GM21360 (cell line): ENCODE measurements at regions not wholly inside any gene's neighbourhood (a gene's known extent, or its start where the extent isn't known, plus 50 kb on each side); places are given as distances from the start of the nearest gene placed in this dataset.
"Not testable (repeated sequence)": the region's sequence is repeated elsewhere in the genome, so short reads cannot be mapped to it uniquely, and the experiment has no call there.

Experiments
- ATAC-seq: cut with Tn5 transposase; IDR thresholded peaks from one replicate; pipeline ENCODE4 v1.9.1; 2021; ENCODE audit warnings: mild to moderate bottlenecking, moderate library complexity; ENCODE audit not compliant: unreplicated experiment

DNA sequence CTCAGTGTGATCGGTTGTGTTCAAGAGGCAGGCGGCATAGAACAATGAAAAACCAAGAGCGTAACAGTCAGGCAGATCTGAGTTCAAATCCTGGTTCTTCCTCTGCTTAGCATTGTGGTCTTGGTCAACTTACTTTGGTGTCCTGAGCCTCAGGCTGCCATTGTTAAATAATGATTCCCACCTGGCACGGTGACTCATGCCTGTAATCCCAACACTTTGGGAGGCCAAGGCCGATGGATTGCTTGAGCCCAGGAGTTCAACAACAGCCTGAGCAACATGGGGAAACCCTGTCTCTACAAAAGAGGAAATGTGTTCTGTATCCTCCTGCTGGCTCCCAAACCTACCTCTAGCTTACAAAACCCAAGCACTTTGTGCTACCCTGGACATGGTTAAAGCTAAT lies 129.0 kb upstream of the STX18 start:
- ATAC-seq = no peak

DNA sequence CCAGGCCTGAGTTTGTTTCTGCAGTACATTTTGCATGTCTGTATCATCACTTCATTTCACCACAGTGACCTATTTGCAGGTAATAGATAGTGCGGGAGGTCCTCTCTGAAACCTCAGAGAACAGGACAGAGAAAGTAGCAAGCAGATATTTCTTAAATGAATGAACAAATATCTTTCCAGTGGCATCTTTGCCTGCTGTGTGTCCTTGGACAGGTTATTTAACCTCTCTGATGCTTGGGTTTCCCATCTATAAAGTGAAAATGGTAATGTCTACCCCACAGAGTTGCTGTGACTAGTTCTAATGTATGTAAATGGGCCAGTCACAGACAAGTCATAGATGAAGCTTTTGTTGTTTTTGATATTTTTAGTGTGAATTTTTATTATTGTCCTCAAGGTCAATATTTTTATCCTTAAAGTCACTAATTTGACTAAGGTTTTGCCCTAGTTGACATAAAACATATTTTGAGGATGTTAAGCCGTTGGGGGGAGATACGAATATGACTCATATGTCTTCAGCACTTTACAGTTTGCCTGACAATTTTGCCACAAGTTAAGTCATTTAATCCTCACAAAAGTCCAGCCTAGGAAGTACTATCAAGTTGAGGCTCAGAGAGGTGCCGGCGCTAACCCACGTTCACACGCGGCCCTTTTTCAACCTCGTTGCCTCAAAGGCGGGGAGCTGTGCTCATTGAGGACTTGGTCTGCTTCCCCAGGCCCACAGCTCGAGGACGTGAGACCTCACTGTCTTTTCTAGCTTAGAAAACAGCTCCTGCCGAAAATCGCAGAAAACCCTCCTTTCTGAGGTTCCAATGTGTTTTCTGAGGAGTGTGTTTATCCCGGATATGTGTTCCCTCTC lies 126.7 kb upstream of the STX18 start:
- ATAC-seq = no peak

DNA sequence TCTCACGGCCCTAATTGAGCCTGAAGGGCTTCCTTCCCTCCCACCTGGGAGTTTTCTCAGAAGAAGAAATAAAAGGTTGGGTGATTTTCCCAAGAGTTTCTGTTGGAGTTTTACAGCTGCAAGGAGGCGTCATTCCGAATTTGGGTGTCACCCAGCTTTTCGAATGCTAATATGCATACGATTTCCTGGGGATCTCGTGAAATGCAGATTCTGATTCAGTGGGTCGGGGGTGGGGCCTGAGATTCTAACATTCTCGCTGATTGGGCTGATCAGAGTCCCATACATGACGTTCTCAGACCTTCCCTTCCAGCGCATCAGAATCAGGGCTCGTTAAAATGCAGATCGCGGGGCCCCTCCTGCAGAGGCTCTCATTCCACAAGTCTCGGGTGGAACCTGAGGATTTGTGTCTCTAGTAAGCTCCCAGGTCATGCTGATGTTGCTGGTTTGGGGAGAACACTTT lies 125.8 kb upstream of the STX18 start:
- ATAC-seq = no peak

DNA sequence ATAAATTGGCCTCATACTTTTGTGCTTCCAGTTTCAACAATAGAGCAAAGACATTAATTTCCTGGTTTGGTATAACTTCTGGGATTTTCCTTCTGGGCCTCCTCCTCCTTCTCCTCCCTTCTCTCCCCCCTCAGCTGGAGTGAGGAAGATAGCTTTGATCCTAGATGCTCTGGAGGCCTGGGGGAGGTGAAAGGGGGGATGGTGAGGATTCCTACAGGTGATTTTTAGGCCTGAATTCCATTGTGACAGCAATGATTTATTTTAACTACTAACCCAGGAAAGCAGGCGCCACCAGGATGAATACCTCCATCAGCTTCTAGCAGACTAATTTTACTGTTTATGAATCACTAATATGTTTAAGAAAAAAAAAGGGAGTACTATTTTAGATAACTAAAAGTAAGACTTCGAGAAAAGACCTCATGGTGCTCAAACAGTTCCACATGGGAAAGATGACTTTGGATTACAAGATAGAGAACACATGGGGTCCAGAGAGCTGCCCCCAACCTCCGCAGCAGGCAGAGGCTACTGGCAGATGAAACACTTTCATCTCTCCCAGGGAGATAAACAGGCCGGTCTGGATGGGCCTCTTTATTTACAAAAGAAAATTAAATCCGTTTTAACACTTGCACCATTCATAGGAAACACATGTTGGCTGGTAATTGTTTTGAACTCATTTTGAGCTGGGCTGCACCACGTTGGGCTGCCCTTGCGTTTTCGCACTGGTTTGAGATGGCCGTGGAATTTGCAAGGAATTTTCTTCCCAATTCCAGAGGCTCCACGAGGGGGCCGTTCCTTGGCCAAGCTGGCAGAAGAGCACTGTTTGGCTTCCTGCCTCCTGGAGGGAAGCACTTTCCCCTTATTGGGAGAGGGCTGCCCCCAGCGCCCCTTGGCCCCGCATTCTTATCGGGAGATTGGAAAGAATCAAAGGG lies 125.1 kb upstream of the STX18 start:
- ATAC-seq = no peak

DNA sequence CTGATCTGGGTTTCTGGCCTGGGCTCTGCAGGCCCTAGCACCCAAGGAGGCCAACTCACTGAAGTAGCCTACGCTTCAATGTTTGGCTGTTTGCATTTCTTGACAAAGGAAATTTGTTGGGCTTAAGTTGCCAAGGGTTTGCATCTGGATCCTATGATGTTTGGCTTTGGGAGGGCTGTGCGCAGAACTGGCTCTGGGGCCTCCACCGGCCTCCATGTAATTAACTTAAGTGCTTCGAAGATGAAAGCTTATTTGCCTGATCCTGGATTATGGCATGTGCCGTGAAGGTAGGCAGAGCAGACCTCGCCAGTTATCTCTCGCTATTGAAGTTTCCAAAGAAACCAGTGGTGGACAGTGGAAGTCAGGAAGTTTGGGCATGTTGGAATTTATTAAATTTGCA lies 124.3 kb upstream of the STX18 start:
- ATAC-seq = no peak

DNA sequence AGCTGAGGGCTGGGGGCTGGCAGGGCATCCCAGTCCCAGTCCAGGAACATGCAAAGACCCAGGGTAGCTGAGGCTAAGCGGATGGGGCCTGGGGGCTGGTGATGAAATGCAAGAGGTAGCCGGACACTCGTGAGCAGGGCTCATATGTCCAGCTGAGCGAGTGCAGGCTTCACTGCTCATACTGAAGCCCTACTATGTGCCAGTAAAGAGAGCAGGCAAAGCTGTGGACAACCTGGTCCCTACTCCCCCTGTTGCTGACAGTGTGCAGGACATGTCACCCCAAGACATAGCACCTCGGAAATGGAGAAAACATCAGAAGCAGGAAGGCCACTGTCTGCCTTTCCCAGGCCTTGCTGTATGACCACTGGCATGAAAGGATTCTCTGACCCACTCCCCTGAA lies 122.4 kb upstream of the STX18 start:
- ATAC-seq = no peak

DNA sequence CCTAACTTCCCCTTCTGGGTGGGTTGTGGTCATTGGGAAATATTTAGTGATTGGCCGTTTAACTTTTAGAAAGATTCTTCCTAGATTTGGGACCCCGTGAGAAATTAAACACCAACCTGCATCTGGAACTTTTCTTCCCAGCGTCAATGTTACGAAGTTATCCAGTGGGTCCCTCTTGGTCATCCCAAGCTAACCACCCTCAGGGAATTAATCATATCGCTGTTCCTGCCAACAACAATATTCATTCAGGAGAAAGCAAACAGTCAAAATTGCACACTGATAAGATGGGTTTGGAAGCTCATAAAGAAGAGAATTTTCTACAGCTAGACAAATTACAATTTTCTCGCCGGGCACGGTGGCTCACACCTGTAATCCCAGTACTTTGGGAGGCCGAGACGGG lies 121.2 kb upstream of the STX18 start:
- ATAC-seq = no peak

DNA sequence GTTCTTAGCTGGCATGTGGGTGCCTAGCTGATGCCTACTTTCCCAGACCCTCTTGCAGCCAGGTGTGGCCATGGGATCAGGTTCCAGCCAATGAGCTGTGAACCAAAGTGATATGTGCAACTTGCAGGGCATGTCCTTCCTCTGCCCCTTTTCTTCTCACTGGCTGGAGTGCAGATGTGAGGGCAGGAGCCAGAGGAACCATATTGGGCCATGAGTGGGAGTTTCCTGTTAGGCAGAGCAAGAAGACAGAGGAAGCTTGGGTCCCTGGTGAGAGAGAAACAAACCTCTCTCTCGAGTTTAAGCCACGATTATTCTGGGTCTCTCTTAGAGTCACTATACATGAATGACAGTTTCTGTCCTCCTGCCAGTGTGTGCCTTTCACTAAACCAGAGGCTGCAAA lies 120.4 kb upstream of the STX18 start:
- ATAC-seq = no peak

DNA sequence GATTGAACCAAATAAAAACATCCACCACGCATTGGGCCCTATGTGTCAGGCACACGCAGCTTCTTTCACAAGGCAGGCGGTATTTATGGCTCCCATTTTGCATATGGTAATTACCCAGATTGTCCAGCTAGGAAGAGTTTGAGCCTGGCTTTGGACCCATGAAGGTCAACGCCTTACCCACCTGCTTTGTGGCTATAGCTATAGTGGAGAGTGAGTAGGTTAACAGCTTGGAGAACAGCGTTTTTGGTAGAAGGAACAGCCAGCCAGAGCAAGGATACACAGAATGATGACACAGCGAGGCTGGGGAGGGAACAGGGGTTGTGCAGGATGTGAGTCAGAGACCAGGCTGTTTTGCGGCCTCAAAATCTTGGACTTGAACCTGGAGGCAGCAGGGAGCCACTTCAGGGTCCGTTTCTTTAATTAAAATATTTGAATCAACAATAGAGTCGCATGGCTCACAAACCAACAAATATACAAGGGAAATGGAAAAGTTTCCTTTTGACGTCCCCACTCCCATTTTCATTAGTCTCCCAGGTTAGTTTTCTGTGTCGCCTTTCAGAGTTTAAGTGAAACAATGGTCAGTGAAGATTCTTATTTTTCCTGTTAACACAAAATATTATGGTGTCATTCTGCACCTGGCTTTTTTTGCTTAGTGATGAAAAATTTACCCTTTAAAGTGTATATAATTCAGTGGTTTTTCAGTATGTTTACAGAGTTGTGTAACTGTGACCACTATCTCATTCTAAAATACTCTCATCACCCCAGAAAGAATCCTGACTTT lies 118.2 kb upstream of the STX18 start:
- no peak for ATAC-seq

DNA sequence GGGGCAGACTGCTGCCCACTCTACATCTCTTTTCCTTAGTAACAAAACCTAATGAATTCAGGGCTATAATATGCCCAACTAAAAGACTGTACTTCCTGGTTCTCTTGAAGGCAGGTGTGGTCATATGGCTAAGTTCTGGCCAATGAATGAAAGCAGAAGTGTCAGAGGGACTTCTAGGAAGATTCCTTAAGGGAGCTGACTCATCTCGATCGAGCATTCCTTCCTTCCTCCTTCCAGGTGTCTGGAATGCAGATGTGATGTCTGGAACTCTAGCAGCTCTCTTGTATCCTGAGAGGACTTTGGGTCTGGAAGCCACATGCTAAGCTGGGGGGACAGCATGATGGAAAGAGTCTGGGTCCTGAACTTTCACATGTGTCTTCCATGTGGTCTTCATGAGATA lies 116.2 kb upstream of the STX18 start:
- no peak for ATAC-seq

DNA sequence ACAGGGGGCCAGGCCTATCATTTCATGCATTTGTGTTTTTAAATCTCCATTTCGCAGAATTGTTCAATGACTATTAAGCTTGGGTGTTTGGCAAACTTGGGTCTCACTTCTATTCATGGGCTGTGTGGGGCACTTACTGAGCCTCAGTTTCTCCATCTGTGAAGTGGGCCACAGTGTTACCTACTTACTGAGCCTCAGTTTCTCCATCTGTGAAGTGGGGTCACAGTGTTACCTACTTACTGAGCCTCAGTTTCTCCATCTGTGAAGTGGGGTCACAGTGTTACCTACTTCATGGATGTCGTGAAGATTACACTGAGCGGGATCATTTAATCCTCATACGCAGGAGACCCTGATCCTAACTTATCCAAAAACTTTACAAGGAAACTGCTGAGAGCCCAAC lies 115.1 kb upstream of the STX18 start:
- no peak for ATAC-seq

DNA sequence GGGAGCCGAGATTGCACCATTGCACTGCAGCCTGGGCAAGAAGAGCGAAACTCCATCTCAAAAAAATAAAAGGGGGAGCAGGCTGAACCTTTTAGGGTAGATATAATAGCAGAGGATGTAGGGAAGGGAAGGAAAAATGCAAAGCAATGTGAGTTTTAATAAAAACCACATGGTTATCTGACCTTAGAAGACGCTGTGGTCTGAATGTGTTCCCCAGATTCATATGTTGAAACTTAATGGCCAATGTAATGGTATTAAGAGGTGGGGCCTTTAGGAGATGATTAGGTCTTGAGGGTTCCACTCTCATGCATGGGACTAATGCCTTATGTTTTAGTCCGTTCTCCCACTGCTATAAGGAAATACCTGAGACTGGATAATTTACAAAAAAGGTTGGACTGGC lies 114.1 kb upstream of the STX18 start:
- no peak for ATAC-seq

DNA sequence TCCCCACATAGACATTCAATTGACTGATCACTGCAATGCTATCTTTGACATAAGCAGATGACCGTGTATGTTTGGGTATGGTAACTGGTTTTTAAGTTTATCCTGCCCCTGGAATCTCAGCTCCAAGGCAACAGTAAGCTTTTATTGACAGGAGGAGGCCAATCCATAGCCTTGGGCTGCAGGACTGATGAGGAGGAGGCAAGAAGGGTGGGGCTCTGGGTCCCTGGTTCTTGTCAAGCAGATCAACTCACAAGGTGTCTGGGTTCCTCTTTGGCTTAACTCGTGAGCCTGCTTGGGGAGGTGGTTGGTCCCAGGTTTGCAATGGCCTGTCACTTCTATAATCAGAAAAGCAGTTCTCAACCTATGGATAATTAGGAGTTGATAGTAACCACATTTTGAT lies 113.2 kb upstream of the STX18 start:
- no peak for ATAC-seq

DNA sequence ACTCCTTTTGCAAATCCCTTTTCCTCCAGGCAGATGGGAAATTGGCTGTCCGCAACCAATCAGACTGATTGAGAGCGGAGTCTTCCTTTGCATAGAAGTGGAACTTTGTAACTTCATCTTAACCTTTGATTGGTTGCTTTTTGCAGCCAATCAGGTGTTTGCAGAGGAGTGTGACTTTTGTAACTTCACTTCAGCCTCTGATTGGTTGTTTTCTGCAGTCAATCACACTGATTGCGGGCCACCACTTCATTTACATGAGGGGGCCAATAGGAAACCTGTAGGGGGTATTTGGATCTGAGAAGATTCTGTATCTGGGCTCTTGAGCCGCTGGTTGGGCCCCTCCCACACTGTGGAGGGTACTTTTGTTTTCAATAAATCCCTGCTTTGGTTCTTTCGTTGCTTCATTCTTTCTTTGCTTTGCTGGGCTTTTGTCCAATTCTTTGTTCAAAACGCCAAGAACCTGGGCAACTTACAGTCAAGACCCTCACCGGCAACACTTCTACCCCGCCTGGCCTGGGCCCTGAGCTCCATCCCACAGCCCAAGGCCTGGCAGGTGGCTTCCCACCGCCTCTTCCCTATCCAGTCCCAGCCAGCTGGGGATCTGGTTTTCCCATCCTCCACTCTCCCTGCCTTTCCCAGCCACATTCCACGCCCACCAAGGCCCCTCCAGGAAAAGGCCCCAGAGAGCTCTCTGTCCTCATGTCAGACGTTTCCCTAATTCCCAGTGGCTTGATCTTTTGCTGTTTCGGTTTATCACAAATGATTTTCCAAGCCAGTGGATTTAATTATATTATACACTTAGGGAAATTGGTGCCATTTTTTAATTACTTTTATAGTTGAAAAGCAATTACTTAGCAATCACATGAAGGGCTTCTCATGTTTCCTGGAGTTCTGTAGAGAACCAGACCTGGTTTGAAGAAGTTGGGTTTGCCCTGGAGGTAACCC lies 110.2 kb upstream of the STX18 start:
- no peak for ATAC-seq

DNA sequence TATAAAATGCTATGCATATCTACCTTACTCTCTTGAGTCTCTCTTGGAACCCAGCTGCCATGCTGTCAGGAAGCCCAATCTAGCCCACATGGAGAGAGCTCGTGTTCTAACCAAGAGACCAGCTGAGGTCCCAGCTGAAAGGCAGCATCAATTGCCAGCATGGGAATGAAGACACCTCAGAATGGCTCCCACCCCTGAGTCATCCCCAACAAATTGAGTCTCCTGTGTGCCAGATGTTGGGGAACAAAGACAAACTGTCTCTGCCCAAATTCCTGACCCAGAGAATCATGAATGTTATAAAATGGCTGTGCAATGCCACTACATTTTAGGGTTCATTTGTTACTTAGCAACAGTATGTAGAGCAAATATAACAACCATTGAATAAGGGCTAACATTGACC lies 105.2 kb upstream of the STX18 start:
- ATAC-seq = no peak

DNA sequence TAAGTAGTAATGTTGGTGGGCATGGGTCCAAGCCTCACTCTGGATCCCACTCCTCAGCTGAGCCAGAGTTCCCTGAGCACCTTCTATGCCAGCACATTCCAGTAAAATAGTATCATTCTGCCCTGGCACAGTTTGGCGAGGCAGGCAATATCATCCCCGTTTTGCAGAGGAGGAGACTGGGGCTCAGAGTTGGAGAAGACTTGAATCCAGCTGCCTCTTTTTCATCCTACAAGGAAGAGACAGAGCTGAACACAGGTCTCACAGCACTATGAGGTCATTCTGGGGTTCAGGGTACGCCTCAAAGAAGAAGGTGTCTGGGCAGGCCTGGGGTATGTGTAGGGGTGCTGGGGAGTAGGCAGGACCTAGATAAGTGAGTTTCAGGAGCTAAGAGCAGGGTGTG lies 103.9 kb upstream of the STX18 start:
- ATAC-seq = no peak

DNA sequence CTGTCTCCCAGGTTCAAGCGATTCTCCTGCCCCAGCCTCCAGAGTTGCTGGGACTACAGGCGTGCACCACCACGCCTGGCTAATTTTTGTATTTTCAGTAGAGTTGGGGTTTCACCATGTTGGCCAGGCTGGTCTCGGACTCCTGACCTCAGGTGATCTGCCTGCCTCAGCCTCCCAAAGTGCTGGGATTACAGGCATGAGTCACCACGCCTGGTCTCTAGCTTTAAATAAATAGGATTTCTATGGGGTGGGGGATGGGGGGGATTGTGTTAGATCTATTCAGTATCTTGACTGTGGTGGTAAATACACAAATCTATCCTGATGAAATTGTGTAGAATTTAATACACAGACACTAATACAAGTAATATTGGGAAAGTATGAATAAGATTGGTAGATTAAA lies 102.4 kb upstream of the STX18 start:
- not testable (repeated sequence) for ATAC-seq

DNA sequence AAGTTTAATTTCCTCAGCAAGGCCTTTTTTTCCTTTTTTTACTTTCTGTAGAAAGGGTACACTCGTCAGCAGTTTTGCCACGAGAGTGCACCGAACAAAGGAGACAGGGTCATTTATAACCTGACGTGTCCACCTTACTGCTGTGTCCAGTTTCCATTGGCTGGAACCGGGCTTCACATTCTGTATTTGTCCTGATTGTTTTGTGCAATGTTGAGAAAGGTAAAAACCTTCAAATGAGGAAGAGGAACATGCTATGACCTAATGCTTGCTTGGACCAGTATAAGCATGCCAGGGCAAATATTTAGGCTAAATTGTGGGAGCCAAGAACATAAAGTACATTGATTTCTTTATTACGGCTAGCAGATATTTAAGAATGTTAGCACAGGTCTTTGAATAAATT lies 101.9 kb upstream of the STX18 start:
- not testable (repeated sequence) for ATAC-seq

DNA sequence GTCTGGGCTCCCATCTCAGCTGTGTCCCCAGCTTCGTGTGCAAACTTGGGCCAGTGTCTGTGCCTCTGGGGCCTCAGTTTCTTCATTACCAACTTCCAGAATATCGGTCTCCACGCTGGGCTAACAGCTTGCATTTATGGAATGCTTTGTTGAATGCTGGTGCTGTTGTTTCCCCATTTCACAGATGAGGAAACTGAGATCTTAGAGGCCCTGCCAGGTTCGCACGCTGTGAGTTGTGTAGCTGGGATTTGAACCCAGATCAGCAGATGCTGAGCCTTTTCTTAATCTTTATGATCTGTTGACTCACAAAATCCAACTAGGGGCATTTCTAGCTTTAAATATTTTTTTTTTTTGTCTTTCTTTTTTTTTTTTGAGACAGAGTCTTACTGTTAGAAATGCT lies 101.5 kb upstream of the STX18 start:
- ATAC-seq = no peak

DNA sequence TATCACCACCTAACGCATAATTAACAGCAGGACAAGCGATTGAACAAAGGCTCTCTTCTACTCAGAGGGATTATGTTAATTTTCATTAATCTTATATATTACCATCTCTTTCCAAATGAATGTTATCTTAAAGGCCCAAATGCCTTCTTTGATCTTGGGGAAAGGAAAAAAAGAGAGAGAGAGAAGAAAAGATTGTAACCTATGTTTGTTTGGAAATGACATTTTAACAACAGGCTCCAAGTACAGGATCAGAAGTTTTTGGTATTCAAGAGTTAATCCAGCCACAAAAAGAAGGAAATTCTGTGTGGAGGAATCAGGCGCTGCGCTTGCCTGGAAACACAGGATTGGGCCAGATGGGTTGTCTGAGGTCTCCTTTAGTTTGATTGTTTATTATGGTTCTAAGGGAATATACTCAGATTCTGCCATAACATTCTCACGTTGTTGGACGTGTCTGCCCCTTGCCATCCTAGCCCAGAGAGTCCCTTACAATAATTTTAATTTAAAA lies 100.7 kb upstream of the STX18 start:
- ATAC-seq = no peak
